GM12891 (cell line): ENCODE measurements at regions not wholly inside any gene's neighbourhood (a gene's known extent, or its start where the extent isn't known, plus 50 kb on each side); places are given as distances from the start of the nearest gene placed in this dataset.

Experiments used
- PAX5 ChIP-seq: IDR thresholded peaks from 2 replicates; pipeline ENCODE4 v1.6.1; 2011; ENCODE audit warnings: low read length, moderate library complexity, mild to moderate bottlenecking; ENCODE audit not compliant: insufficient read depth, severe bottlenecking
- POLR2A ChIP-seq: IDR thresholded peaks from 2 replicates; pipeline ENCODE4 v1.6.1; 2011; ENCODE audit warnings: low read depth, low read length, control low read depth
- POLR2AphosphoS5 ChIP-seq: IDR thresholded peaks from 2 replicates; pipeline ENCODE4 v1.6.1; 2011; ENCODE audit warnings: low read depth, low read length, control low read depth
- POU2F2 ChIP-seq: IDR thresholded peaks from 2 replicates; pipeline ENCODE4 v1.6.1; 2011; ENCODE audit warnings: low read depth, mild to moderate bottlenecking, control low read depth, low read length, moderate library complexity
- TAF1 ChIP-seq: IDR thresholded peaks from 2 replicates; pipeline ENCODE4 v1.6.1; 2011; ENCODE audit warnings: low read depth, low read length, control low read depth

DNA sequence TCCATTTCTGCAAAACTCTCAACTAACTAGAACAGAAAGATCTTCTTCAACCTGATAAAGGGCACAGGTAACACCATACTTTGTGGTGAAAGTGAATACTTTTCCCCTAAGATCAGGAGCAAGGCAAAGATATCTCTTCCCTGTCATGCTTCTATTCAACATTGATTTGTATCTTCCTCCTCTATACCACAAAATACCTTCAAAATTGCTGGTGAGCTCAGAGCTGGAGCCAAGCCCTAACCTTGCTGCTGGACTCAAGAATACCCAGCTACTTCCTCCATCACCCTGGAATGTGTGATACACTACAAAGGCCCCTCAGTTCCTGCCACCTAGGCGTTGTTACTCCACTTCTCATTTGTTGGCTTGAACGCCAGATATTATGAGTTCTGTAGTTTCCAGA is 499.0 kb downstream of the ACTL7B start:
- TF ChIP-seq POLR2A, result no peak
- no peak for TF ChIP-seq POLR2AphosphoS5
- no peak for TF ChIP-seq TAF1
- no peak for TF ChIP-seq PAX5
- no peak for TF ChIP-seq POU2F2
